ENCODE measurements at regions not wholly inside any gene's neighbourhood (a gene's known extent, or its start where the extent isn't known, plus 50 kb on each side); places are given as distances from the start of the nearest gene placed in this dataset.

GRCh38 chr1:3954170-3955169 lies 54.4 kb upstream of the C1orf174 start:
- DNase-seq (ENCODE audit: low spot score), result no peak

GRCh38 chr1:3955196-3955772 lies 55.2 kb upstream of the C1orf174 start:
- DNase-seq (ENCODE audit: low spot score), result no peak

- no peak for DNase-seq (ENCODE audit: low spot score)
Observed at GRCh38 chr1:3956527-3957170, 56.6 kb upstream of the C1orf174 start.

GRCh38 chr1:3959361-3959760 lies 59.3 kb upstream of the C1orf174 start:
- no peak for DNase-seq (ENCODE audit: low spot score)

GRCh38 chr1:3963554-3963953 lies 63.5 kb upstream of the C1orf174 start:
- DNase-seq (ENCODE audit: low spot score), result no peak

GRCh38 chr1:3965693-3966092 lies 65.6 kb upstream of the C1orf174 start:
- DNase-seq (ENCODE audit: low spot score), result no peak

- no peak for DNase-seq (ENCODE audit: low spot score)
Observed at GRCh38 chr1:3968851-3969250, 68.8 kb upstream of the C1orf174 start.

- DNase-seq (ENCODE audit: low spot score), result no peak
Observed at GRCh38 chr1:3971981-3972380, 71.9 kb upstream of the C1orf174 start.

GRCh38 chr1:3975903-3976630 lies 76.0 kb upstream of the C1orf174 start:
- DNase-seq (ENCODE audit: low spot score), result no peak

GRCh38 chr1:3976821-3977220 lies 76.7 kb upstream of the C1orf174 start:
- DNase-seq (ENCODE audit: low spot score), result no peak

- no peak for DNase-seq (ENCODE audit: low spot score)
Observed at GRCh38 chr1:3978196-3978989, 78.3 kb upstream of the C1orf174 start.

GRCh38 chr1:3978990-3979325 lies 78.9 kb upstream of the C1orf174 start:
- DNase-seq (ENCODE audit: low spot score), result no peak

- no peak for DNase-seq (ENCODE audit: low spot score)
Observed at GRCh38 chr1:3981261-3981660, 81.2 kb upstream of the C1orf174 start.

GRCh38 chr1:3981746-3982505 lies 81.9 kb upstream of the C1orf174 start:
- DNase-seq (ENCODE audit: low spot score), result no peak

GRCh38 chr1:3983181-3983580 lies 83.1 kb upstream of the C1orf174 start:
- DNase-seq (ENCODE audit: low spot score), result no peak

- DNase-seq (ENCODE audit: low spot score), result no peak
Observed at GRCh38 chr1:3984586-3984985, 84.5 kb upstream of the C1orf174 start.

GRCh38 chr1:3986686-3987218 lies 86.7 kb upstream of the C1orf174 start:
- no peak for DNase-seq (ENCODE audit: low spot score)

GRCh38 chr1:3987669-3988235 lies 87.7 kb upstream of the C1orf174 start:
- no peak for DNase-seq (ENCODE audit: low spot score)

- no peak for DNase-seq (ENCODE audit: low spot score)
Observed at GRCh38 chr1:3988431-3988830, 88.4 kb upstream of the C1orf174 start.

GRCh38 chr1:3989465-3989864 lies 89.4 kb upstream of the C1orf174 start:
- no peak for DNase-seq (ENCODE audit: low spot score)

Measured in HuH-7.5 (cell line).